GM12891 (cell line): ENCODE measurements at regions not wholly inside any gene's neighbourhood (a gene's known extent, or its start where the extent isn't known, plus 50 kb on each side); places are given as distances from the start of the nearest gene placed in this dataset.

ENCODE experiments used
- POLR2A ChIP-seq: IDR thresholded peaks from 2 replicates; pipeline ENCODE4 v1.6.1; 2011; ENCODE audit warnings: low read depth, low read length, control low read depth
- POLR2AphosphoS5 ChIP-seq: IDR thresholded peaks from 2 replicates; pipeline ENCODE4 v1.6.1; 2011; ENCODE audit warnings: low read depth, low read length, control low read depth
- SPI1 ChIP-seq: IDR thresholded peaks from 2 replicates; pipeline ENCODE4 v1.6.1; 2011; ENCODE audit warnings: low read depth, low read length, control low read depth

DNA sequence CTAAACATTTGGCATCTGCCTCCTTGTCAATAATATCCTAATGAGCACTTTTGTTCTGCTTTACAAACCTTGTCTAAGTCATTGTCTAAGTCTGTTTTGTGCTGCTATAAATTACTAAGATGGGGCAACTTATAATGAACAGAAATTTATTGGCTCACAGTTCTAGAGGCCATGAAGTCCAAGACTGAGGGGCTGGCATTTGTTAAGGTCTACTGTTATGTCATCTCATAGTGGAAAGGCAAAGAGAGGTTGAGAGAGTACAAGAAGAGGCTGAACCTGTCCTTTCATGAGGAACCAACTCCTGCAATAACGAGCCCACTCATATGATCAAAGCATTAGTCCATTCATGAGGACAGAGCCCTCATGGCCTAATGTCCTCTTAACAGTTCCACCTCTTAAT, 72.7 kb upstream of the KLF12 start:
- TF ChIP-seq POLR2A (no peak), POLR2AphosphoS5 (no peak), SPI1 (no peak)
